ENCODE measurements at regions not wholly inside any gene's neighbourhood (a gene's known extent, or its start where the extent isn't known, plus 50 kb on each side); places are given as distances from the start of the nearest gene placed in this dataset.

GRCh38 chr17:22233382-22233781 lies 541.1 kb downstream of the KCNJ18 start:
- peaks cover 61% of the 10 kb centered on the region for H3K9me3 ChIP-seq (ENCODE audit: low read depth)
- H4K20me1 ChIP-seq (ENCODE audit: low read depth), result no peaks in the 10 kb centered on the region
- peaks cover 7% of the 10 kb centered on the region for H3K36me3 ChIP-seq
- Mint-ChIP-seq H3K9me3 (peaks cover 35% of the 10 kb centered on the region), H3K4me1 (no peaks in the 10 kb centered on the region), H3K27ac (no peak overlapping the region), H3K4me3 (no peak overlapping the region), H3K36me3 (no peaks in the 10 kb centered on the region), H3K27me3 (ENCODE audit: insufficient read depth, low read depth) (peaks cover 2% of the 10 kb centered on the region)
- no peak overlapping the region for H2AFZ ChIP-seq (replicated peaks)
- no peaks in the 10 kb centered on the region for H3F3A ChIP-seq (ENCODE audit: low read depth)
- no peak overlapping the region for H3K27ac ChIP-seq
- no peaks in the 10 kb centered on the region for H3K27me3 ChIP-seq
- TF ChIP-seq EZH2 (IDR thresholded peaks at IDR 0.05) (no peak), EZH2phosphoT487 (IDR thresholded peaks at IDR 0.05) (no peak), CTCF (IDR thresholded peaks at IDR 0.05) (no peak)
- DNase-seq (ENCODE audit: low spot score), result no peak
- H3K4me3 ChIP-seq, result no peak overlapping the region
- no peak overlapping the region for H3K4me2 ChIP-seq
- H3K79me2 ChIP-seq (ENCODE audit: low read depth), result no peaks in the 10 kb centered on the region
- no peak overlapping the region for H3K9ac ChIP-seq
- H3K4me1 ChIP-seq, result no peaks in the 10 kb centered on the region

- peaks cover 17% of the 10 kb centered on the region for H3K9me3 Mint-ChIP-seq
- H3K27me3 Mint-ChIP-seq (ENCODE audit: insufficient read depth, low read depth), result peaks cover 4% of the 10 kb centered on the region
- Histone ChIP-seq H3K27ac (no peak overlapping the region), H3K4me3 (no peak overlapping the region), H4K20me1 (ENCODE audit: low read depth) (no peaks in the 10 kb centered on the region), H3K36me3 (no peaks in the 10 kb centered on the region), H3K79me2 (ENCODE audit: low read depth) (no peaks in the 10 kb centered on the region), H3K4me2 (no peak overlapping the region), H3K27me3 (no peaks in the 10 kb centered on the region), H3K9me3 (ENCODE audit: low read depth) (peaks cover 73% of the 10 kb centered on the region), H3K9ac (no peak overlapping the region), H3K4me1 (no peaks in the 10 kb centered on the region), H3F3A (ENCODE audit: low read depth) (no peaks in the 10 kb centered on the region), H2AFZ (replicated peaks) (no peak overlapping the region)
- H3K27ac Mint-ChIP-seq, result no peak overlapping the region
- no peak for TF ChIP-seq CTCF (IDR thresholded peaks at IDR 0.05)
- TF ChIP-seq EZH2 (IDR thresholded peaks at IDR 0.05), result no peak
- no peak for TF ChIP-seq EZH2phosphoT487 (IDR thresholded peaks at IDR 0.05)
- no peaks in the 10 kb centered on the region for H3K36me3 Mint-ChIP-seq
- no peak for DNase-seq (ENCODE audit: low spot score)
- H3K4me1 Mint-ChIP-seq, result no peaks in the 10 kb centered on the region
- no peak overlapping the region for H3K4me3 Mint-ChIP-seq
Measured at GRCh38 chr17:22242472-22242871, 550.1 kb downstream of the KCNJ18 start.

- no peaks in the 10 kb centered on the region for H3K79me2 ChIP-seq (ENCODE audit: low read depth)
- H3K4me2 ChIP-seq, result no peak overlapping the region
- no peaks in the 10 kb centered on the region for H3K27me3 ChIP-seq
- no peaks in the 10 kb centered on the region for H3K27me3 Mint-ChIP-seq (ENCODE audit: insufficient read depth, low read depth)
- H2AFZ ChIP-seq (replicated peaks), result no peak overlapping the region
- peaks cover 4% of the 10 kb centered on the region for H3K36me3 ChIP-seq
- no peak for TF ChIP-seq EZH2 (IDR thresholded peaks at IDR 0.05)
- TF ChIP-seq EZH2phosphoT487 (IDR thresholded peaks at IDR 0.05), result no peak
- TF ChIP-seq CTCF (IDR thresholded peaks at IDR 0.05), result no peak
- no peaks in the 10 kb centered on the region for H3K4me1 Mint-ChIP-seq
- no peak for DNase-seq (ENCODE audit: low spot score)
- H3K4me3 ChIP-seq, result no peak overlapping the region
- H3K9ac ChIP-seq, result no peak overlapping the region
- no peaks in the 10 kb centered on the region for H3K4me1 ChIP-seq
- no peak overlapping the region for H3K27ac Mint-ChIP-seq
- H3K4me3 Mint-ChIP-seq, result no peak overlapping the region
- no peaks in the 10 kb centered on the region for H4K20me1 ChIP-seq (ENCODE audit: low read depth)
- no peaks in the 10 kb centered on the region for H3F3A ChIP-seq (ENCODE audit: low read depth)
- H3K27ac ChIP-seq, result no peak overlapping the region
- peaks cover 13% of the 10 kb centered on the region for H3K9me3 Mint-ChIP-seq
- no peaks in the 10 kb centered on the region for H3K36me3 Mint-ChIP-seq
- H3K9me3 ChIP-seq (ENCODE audit: low read depth), result peaks cover 59% of the 10 kb centered on the region
Measured at GRCh38 chr17:22251498-22251897, 559.2 kb downstream of the KCNJ18 start.

Measured in neural progenitor cell (in vitro differentiated cells).